ENCODE measurements at regions not wholly inside any gene's neighbourhood (a gene's known extent, or its start where the extent isn't known, plus 50 kb on each side); places are given as distances from the start of the nearest gene placed in this dataset.

DNA sequence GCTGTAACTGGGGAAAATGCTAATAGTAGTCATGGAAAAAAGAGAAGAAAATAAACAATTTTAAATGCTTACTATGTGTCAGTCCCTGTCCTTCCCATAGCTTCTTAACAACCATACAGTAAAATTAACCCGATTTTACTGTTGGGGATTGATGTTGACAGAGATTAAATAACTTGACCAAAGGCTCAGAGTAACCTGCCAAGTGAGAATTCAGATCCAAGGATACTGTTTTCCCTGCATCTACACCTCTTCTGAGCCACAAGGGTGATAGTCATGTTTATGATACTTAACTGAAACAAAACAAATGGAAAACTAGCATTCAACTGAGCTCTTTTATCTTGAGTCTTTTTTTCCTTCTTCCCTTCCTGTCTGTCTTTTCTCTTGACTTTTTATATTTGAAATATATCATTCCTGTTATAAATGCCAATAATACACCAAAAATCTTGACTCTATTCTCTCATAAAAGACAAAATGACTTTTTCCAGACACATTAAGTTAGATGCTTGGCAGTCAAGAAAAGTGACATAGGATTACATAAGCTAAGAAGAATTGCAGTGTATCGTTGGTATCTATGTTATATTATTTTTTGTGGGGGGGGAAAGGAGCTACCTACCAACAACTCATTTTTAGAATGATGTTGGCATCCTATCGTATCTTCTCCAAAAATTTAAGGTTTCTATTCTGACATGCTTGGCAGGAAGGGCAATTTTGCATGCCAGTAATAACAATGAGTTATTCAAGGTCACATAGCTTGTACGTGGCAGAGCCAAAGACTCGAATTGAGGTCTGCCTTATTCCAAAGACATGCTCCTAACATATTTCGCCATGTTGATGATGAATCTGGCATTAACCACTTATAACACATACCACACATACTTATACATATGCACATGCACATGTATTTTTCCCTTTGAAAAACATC lies 306.6 kb upstream of the KCNH8 start:
- TF ChIP-seq POLR2A (IDR thresholded peaks at IDR 0.05; ENCODE audit: extremely low read depth, insufficient read length) (no peak), MYC (IDR thresholded peaks at IDR 0.05; ENCODE audit: low read depth, low read length) (no peak), MAX (IDR thresholded peaks at IDR 0.05; ENCODE audit: low read depth, low read length) (no peak)
- TF ChIP-seq, protein P1, sequence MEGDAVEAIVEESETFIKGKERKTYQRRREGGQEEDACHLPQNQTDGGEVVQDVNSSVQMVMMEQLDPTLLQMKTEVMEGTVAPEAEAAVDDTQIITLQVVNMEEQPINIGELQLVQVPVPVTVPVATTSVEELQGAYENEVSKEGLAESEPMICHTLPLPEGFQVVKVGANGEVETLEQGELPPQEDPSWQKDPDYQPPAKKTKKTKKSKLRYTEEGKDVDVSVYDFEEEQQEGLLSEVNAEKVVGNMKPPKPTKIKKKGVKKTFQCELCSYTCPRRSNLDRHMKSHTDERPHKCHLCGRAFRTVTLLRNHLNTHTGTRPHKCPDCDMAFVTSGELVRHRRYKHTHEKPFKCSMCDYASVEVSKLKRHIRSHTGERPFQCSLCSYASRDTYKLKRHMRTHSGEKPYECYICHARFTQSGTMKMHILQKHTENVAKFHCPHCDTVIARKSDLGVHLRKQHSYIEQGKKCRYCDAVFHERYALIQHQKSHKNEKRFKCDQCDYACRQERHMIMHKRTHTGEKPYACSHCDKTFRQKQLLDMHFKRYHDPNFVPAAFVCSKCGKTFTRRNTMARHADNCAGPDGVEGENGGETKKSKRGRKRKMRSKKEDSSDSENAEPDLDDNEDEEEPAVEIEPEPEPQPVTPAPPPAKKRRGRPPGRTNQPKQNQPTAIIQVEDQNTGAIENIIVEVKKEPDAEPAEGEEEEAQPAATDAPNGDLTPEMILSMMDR (IDR thresholded peaks at IDR 0.05; ENCODE audit: low read depth, low read length): no peak
- DNase-seq (ENCODE audit: low read depth): no peak
- H3K4me3 ChIP-seq (ENCODE audit: low read depth, low read length): no peak overlapping the region

DNA sequence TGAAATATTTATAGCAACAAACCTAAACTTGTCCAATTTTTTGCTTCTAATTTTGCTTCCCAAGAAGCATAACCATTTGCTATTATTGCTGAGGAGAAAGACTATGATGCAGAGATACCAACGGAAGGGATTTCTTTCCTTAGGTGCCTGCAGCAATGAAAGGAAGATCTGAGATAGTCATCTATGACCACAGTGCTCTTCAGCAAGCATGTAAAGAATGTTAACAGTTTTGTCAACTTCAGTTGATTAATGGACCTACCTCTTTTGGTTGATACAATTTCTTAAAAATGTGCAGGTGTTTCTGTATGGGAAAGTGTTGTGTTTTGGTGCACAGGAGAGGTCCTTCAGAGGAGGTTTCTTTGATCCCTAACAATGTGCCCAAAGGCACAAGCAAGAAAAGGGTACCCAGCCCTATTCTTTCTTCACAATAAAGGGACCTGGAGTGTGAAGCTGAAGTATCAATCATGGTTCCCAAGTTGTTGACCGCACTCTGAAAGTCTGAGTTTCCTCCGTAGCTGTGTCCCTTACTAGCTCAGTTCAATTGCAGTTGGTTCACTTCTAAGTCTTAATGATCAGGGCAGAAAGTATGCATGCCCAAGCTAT lies 307.7 kb upstream of the KCNH8 start:
- TF ChIP-seq POLR2A (IDR thresholded peaks at IDR 0.05; ENCODE audit: extremely low read depth, insufficient read length): no peak
- TF ChIP-seq, protein P1 (IDR thresholded peaks at IDR 0.05; ENCODE audit: low read depth, low read length): no peak
- H3K4me3 ChIP-seq (ENCODE audit: low read depth, low read length): no peak overlapping the region
- DNase-seq (ENCODE audit: low read depth): no peak

GRCh38 chr3:18838758-18839157 lies 309.6 kb upstream of the KCNH8 start:
- H3K4me3 ChIP-seq (ENCODE audit: low read depth, low read length): no peak overlapping the region
- TF ChIP-seq MYC (IDR thresholded peaks at IDR 0.05; ENCODE audit: low read depth, low read length) (no peak), MAX (IDR thresholded peaks at IDR 0.05; ENCODE audit: low read depth, low read length) (no peak), POLR2A (IDR thresholded peaks at IDR 0.05; ENCODE audit: extremely low read depth, insufficient read length) (no peak)
- TF ChIP-seq, protein P1 (IDR thresholded peaks at IDR 0.05; ENCODE audit: low read depth, low read length): no peak
- no peak for DNase-seq (ENCODE audit: low read depth)

DNA sequence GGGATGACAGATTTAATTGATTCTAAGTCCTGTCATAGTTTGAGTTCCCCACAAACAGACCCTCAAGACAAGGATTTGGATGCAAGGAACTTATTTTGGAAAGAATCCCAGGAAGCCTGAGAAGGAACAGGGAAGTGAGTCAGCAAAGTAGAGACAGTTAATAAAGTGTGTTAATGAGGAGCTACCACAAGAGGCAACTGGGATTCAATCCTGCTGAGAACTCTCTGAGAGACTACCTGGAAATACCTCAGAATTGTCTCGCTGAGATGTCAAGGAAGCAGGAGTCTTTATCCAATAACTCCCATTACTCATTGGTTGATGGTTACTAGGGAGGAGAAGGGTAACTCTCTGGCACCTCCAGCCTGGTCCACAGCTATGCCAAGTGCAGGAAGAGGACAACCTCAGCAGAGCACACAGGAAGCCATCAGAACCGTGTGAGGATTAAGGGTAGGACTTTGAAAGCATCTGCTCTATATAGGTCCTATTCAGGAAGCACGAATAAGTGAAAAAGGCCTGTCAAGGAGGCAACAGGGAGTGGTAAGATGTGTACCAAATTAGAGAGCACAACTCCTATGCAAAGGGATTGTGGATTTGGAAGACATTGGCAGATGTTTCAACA lies 311.1 kb upstream of the KCNH8 start:
- TF ChIP-seq POLR2A (IDR thresholded peaks at IDR 0.05; ENCODE audit: extremely low read depth, insufficient read length): no peak
- no peak for DNase-seq (ENCODE audit: low read depth)
- no peak overlapping the region for H3K4me3 ChIP-seq (ENCODE audit: low read depth, low read length)

- DNase-seq (ENCODE audit: low read depth): no peak
- TF ChIP-seq POLR2A (IDR thresholded peaks at IDR 0.05; ENCODE audit: extremely low read depth, insufficient read length): no peak
- no peak for TF ChIP-seq MAX (IDR thresholded peaks at IDR 0.05; ENCODE audit: low read depth, low read length)
- no peak for TF ChIP-seq MYC (IDR thresholded peaks at IDR 0.05; ENCODE audit: low read depth, low read length)
- TF ChIP-seq, protein P1 (IDR thresholded peaks at IDR 0.05; ENCODE audit: low read depth, low read length): no peak
- H3K4me3 ChIP-seq (ENCODE audit: low read depth, low read length): no peak overlapping the region
These were observed 313.3 kb upstream of the KCNH8 start for GRCh38 chr3:18835021-18835420.

DNA sequence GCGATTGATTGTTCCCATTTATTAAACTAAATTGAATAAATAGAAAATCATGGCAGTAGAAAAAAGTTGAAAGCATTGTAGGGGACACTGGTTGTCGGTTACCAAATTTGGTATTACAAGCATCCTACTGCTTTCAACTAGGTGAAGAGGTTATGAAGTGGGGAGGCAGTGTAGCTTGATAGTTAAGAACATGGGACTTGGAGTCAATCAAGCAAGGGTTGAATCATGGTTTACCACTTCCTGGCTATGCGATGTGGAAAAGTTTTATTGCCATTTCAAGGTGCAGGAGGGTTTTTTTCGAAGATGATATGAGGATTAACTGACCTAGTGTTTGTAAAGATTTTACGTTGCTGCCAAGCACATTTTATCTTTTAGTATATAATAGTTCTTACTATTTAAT lies 318.2 kb upstream of the KCNH8 start:
- DNase-seq (ENCODE audit: low read depth): peak; percentile 42
- no peak overlapping the region for H3K4me3 ChIP-seq (ENCODE audit: low read depth, low read length)
- TF ChIP-seq MAX (IDR thresholded peaks at IDR 0.05; ENCODE audit: low read depth, low read length): peak; percentile 10; the same call in 1 of the 2 replicates
- TF ChIP-seq POLR2A (IDR thresholded peaks at IDR 0.05; ENCODE audit: extremely low read depth, insufficient read length): no peak
- TF ChIP-seq, protein P1 (IDR thresholded peaks at IDR 0.05; ENCODE audit: low read depth, low read length): no peak
- 0 out of 2 replicates have a peak, but pooled peaks have one; percentile 30 for TF ChIP-seq MYC (IDR thresholded peaks at IDR 0.05; ENCODE audit: low read depth, low read length)

Data from NB4 (cell line).